GM12878 (cell line): ENCODE measurements at regions not wholly inside any gene's neighbourhood (a gene's known extent, or its start where the extent isn't known, plus 50 kb on each side); places are given as distances from the start of the nearest gene placed in this dataset.

Source experiments
- ATAC-seq: fragments of 200-7000 bp; cut with Tn5 transposase; 3 replicates; pipeline ENCODE4 v1.9.1; 2020; ENCODE audit warnings: mild to moderate bottlenecking, moderate library complexity
- BruUV-seq: library from RNA; stranded (reverse); fragments of 400-500 nt; replicated peaks from 2 replicates; lab custom pipeline; 2021; lab: Mats Ljungman, UMichigan
- CTCF ChIA-PET: fragments of 300-600 bp; sonication (Branson Sonifier 250); formaldehyde crosslinking; extraction: SDS; loops from one replicate; lab custom pipeline; 2021; ENCODE audit warnings: inconsistent platforms; lab: Yijun Ruan, JAX
- POLR2A ChIA-PET: fragments of 350-600 bp; formaldehyde crosslinking; extraction: SDS; loops from one replicate; lab custom pipeline; 2021; ENCODE audit warnings: inconsistent platforms; lab: Charles Lee
- RAD21 ChIA-PET: fragments of 300-600 bp; sonication (Branson Sonifier 250); formaldehyde crosslinking; loops from one replicate; lab custom pipeline; 2023; ENCODE audit warnings: antibody characterized with exemption; ENCODE audit not compliant: unreplicated experiment; lab: Charles Lee
- SMC1A ChIA-PET: fragments of 300-600 bp; sonication (Branson Sonifier 250); formaldehyde crosslinking; loops from one replicate; lab custom pipeline; 2023; ENCODE audit not compliant: unreplicated experiment, uncharacterized antibody; lab: Charles Lee
- DNase-seq: peaks from one replicate; pipeline ENCODE4 v3.0.0-alpha.2; 2011; ENCODE audit warnings: low read depth, low spot score
- FAIRE-seq: peaks from 3 replicates; lab custom pipeline; 2011; peaks lifted over from hg19 to GRCh38; lab: Jason Lieb, UNC
- H2AFZ ChIP-seq: 2 replicates; pipeline ENCODE4 v1.6.0; 2011; ENCODE audit warnings: low read depth, low read length, control low read depth; ENCODE audit not compliant: control insufficient read depth
- H3K27ac ChIP-seq: 2 replicates; pipeline ENCODE4 v1.5.1; 2011; ENCODE audit warnings: control low read depth; ENCODE audit not compliant: control insufficient read depth, insufficient read depth
- H3K27me3 ChIP-seq, 2 experiments: replicated peaks in 1 of 2; 2 replicates each; pipeline versions ENCODE4 v1.6.0 to v1.6.1; 2011; ENCODE audit warnings: low read length in 1 of 2; ENCODE audit not compliant: control insufficient read depth in 2 of 2, insufficient read depth in 2 of 2
- H3K36me3 ChIP-seq, 2 experiments: 2 replicates each; pipeline ENCODE4 v1.5.1; 2011; ENCODE audit warnings: low read length in 1 of 2; ENCODE audit not compliant: control insufficient read depth in 2 of 2, insufficient read depth in 2 of 2
- H3K4me1 ChIP-seq: 2 replicates; pipeline ENCODE4 v1.6.1; 2011; ENCODE audit warnings: mild to moderate bottlenecking, low read length, moderate library complexity, mixed read lengths; ENCODE audit not compliant: control insufficient read depth, insufficient read depth
- H3K4me2 ChIP-seq: 2 replicates; pipeline ENCODE4 v1.6.0; 2011; ENCODE audit warnings: control low read depth; ENCODE audit not compliant: control insufficient read depth, insufficient read depth
- H3K4me3 ChIP-seq: fragments of 200-600 bp; sonication (generic); 2 replicates; pipeline ENCODE4 v1.5.1; 2016
- H3K79me2 ChIP-seq: 2 replicates; pipeline ENCODE4 v1.6.0; 2011; ENCODE audit warnings: low read length; ENCODE audit not compliant: control insufficient read depth, insufficient read depth
- H3K9ac ChIP-seq: 2 replicates; pipeline ENCODE4 v1.8.0; 2011; ENCODE audit warnings: low read length, control low read depth, mixed read lengths; ENCODE audit not compliant: control insufficient read depth, insufficient read depth
- H3K9me3 ChIP-seq: replicated peaks from 3 replicates; pipeline ENCODE4 v1.5.1; 2011; ENCODE audit warnings: mild to moderate bottlenecking, low read length; ENCODE audit not compliant: control insufficient read depth, insufficient read depth
- H4K20me1 ChIP-seq: 2 replicates; pipeline ENCODE4 v1.6.0; 2011; ENCODE audit not compliant: control insufficient read depth, insufficient read depth
- BHLHE40 ChIP-seq, 2 experiments: fragments of 450-650 bp in 1 of 2; IDR thresholded peaks; 2 replicates each; pipeline ENCODE4 v1.6.1; 2011 to 2017; ENCODE audit warnings: low read depth in 2 of 2, borderline replicate concordance in 1 of 2, improper control_type of control experiment in 1 of 2, low read length in 1 of 2, mild to moderate bottlenecking in 1 of 2
- CREM ChIP-seq: IDR thresholded peaks from 2 replicates; pipeline ENCODE4 v1.6.1; 2014; ENCODE audit warnings: antibody characterized with exemption, low read depth
- KAT2A ChIP-seq: conservative IDR thresholded peaks from 2 replicates; pipeline ENCODE4 v1.6.1; 2011; ENCODE audit warnings: low read depth, low read length; ENCODE audit not compliant: control insufficient read depth
- NBN ChIP-seq: fragments of 450-650 bp; IDR thresholded peaks from 2 replicates; pipeline ENCODE4 v1.6.1; 2016
- SMAD1 ChIP-seq: fragments of 450-650 bp; IDR thresholded peaks from 2 replicates; pipeline ENCODE4 v1.6.1; 2018; ENCODE audit warnings: mild to moderate bottlenecking, low read depth; ENCODE audit not compliant: partially characterized antibody
- TAF1 ChIP-seq: IDR thresholded peaks from 2 replicates; pipeline ENCODE4 v1.6.1; 2011; ENCODE audit warnings: mild to moderate bottlenecking, low read depth, low read length, borderline replicate concordance
- WGBS: methylation state at CpG from one replicate; pipeline ENCODE4 v1.1.6; 2016; ENCODE audit warnings: low lambda C conversion rate; ENCODE audit not compliant: insufficient replicate concordance, insufficient coverage; ENCODE audit errors: missing lambda C conversion rate; 5-methylcytosine and 5-hydroxymethylcytosine counted together
- in situ Hi-C: fragments of 300-500 bp; cut with MboI; formaldehyde crosslinking; loops from 9 replicates; pipeline ENCODE4 v1.14.3; 2018; ENCODE audit warnings: mixed read lengths
- intact Hi-C: fragments of 100-400 bp; cut with micrococcal nuclease; formaldehyde crosslinking; loops from one replicate; pipeline ENCODE4 v1.14.2; 2022; ENCODE audit not compliant: unreplicated experiment

- H3K4me2 ChIP-seq = no peak overlapping the region
- ChIA-PET CTCF (no interaction called here), POLR2A (no interaction called here), RAD21 (no interaction called here), SMC1A (no interaction called here)
- intact Hi-C loops = no loop called here
- no peaks in the 10 kb centered on the region for H3K27me3 ChIP-seq
- ATAC-seq (no peak), FAIRE-seq (no peak), DNase-seq (no peak)
- no peaks in the 10 kb centered on the region for H3K79me2 ChIP-seq
- no peak overlapping the region for H3K9ac ChIP-seq
- no peak overlapping the region for H3K27ac ChIP-seq
- BruUV-seq = no TSS peak
- no peaks in the 10 kb centered on the region for H4K20me1 ChIP-seq
- no peaks in the 10 kb centered on the region for H3K36me3 ChIP-seq
- no peaks in the 10 kb centered on the region for H3K9me3 ChIP-seq
- H3K4me1 ChIP-seq = no peaks in the 10 kb centered on the region
- in situ Hi-C loops = no loop called here
- H2AFZ ChIP-seq = no peak overlapping the region
- TF ChIP-seq SMAD1 = no peak
- no peak for TF ChIP-seq KAT2A
- TF ChIP-seq CREM = no peak
- TF ChIP-seq TAF1 = no peak
- H3K4me3 ChIP-seq = no peak overlapping the region
Measured at GRCh38 chr1:187619175-187619574, 790.4 kb downstream of the PLA2G4A start.

- in situ Hi-C loops = no loop called here
- CTCF ChIA-PET = interaction anchor here (1.1 kb wide), 1 partner anchor 16 kb away, joined by 3 read pairs; no protein-coding TSS in a partner anchor
- Histone ChIP-seq H3K9me3 (no peaks in the 10 kb centered on the region), H3K9ac (no peak overlapping the region), H3K27me3 (no peaks in the 10 kb centered on the region), H3K4me1 (no peaks in the 10 kb centered on the region), H3K4me2 (no peak overlapping the region), H3K79me2 (no peaks in the 10 kb centered on the region), H3K4me3 (no peak overlapping the region), H2AFZ (no peak overlapping the region), H3K36me3 (no peaks in the 10 kb centered on the region)
- DNase-seq (peak; percentile 21), ATAC-seq (peak; percentile 76)
- SMC1A ChIA-PET = interaction anchor here (0.6 to 1.6 kb wide), 2 partner anchors 33 to 73 kb away, joined by 3 to 6 read pairs; no protein-coding TSS in a partner anchor
- 21% methylated on average over 3 of the region's 3 CpGs for WGBS
- TF ChIP-seq BHLHE40 (IDR thresholded peaks at IDR 0.05; ENCODE audit: borderline replicate concordance in 1 of 2, low read depth in 2 of 2, low read length in 1 of 2) (peak in 1 of 2 experiments; percentile 42; a peak in 1 of 4 replicates), NBN (no peak)
- TF ChIP-seq, all 136 proteins: peak for 1
- Histone ChIP-seq H4K20me1 (no peaks in the 10 kb centered on the region), H3K27ac (no peak overlapping the region)
- POLR2A ChIA-PET = no interaction called here
- RAD21 ChIA-PET = no interaction called here
- no TSS peak for BruUV-seq
- intact Hi-C loops = no loop called here
- FAIRE-seq = no peak
Measured at GRCh38 chr1:187621951-187622350, 793.2 kb downstream of the PLA2G4A start.
